HuH-7 (cell line): ENCODE measurements at regions not wholly inside any gene's neighbourhood (a gene's known extent, or its start where the extent isn't known, plus 50 kb on each side); places are given as distances from the start of the nearest gene placed in this dataset.

Source experiments
- DNase-seq: peaks from one replicate; pipeline ENCODE4 v3.0.0; 2011; ENCODE audit warnings: low spot score

- no peak for DNase-seq
These were observed 94.3 kb upstream of the ADO start for GRCh38 chr10:62710182-62710581.

GRCh38 chr10:62715383-62715782 is 89.1 kb upstream of the ADO start:
- DNase-seq: no peak

GRCh38 chr10:62718585-62718984 is 85.9 kb upstream of the ADO start:
- DNase-seq: no peak

- DNase-seq: no peak
These were observed 85.5 kb upstream of the ADO start for GRCh38 chr10:62719061-62719460.

- no peak for DNase-seq
These were observed 82.8 kb upstream of the ADO start for GRCh38 chr10:62721687-62722086.

GRCh38 chr10:62723375-62723774 is 81.1 kb upstream of the ADO start:
- DNase-seq: no peak

GRCh38 chr10:62724465-62724864 is 80.1 kb upstream of the ADO start:
- DNase-seq: no peak

GRCh38 chr10:62726142-62726541 is 78.4 kb upstream of the ADO start:
- no peak for DNase-seq

GRCh38 chr10:62726638-62727037 is 77.9 kb upstream of the ADO start:
- DNase-seq: no peak

GRCh38 chr10:62727934-62728333 is 76.6 kb upstream of the ADO start:
- DNase-seq: no peak

- DNase-seq: no peak
These were observed 76.0 kb upstream of the ADO start for GRCh38 chr10:62728479-62728878.

GRCh38 chr10:62732841-62733653 is 71.5 kb upstream of the ADO start:
- DNase-seq: no peak

- no peak for DNase-seq
These were observed 70.7 kb upstream of the ADO start for GRCh38 chr10:62733654-62734293.

GRCh38 chr10:62734781-62735463 is 69.6 kb upstream of the ADO start:
- DNase-seq: no peak

- DNase-seq: no peak
These were observed 68.9 kb upstream of the ADO start for GRCh38 chr10:62735464-62736167.

GRCh38 chr10:62736168-62736546 is 68.4 kb upstream of the ADO start:
- no peak for DNase-seq

GRCh38 chr10:62738916-62739315 is 65.6 kb upstream of the ADO start:
- no peak for DNase-seq

GRCh38 chr10:62740885-62741745 is 63.4 kb upstream of the ADO start:
- no peak for DNase-seq

GRCh38 chr10:62741996-62742395 is 62.5 kb upstream of the ADO start:
- DNase-seq: no peak

GRCh38 chr10:62742536-62743061 is 61.9 kb upstream of the ADO start:
- no peak for DNase-seq

- DNase-seq: no peak
These were observed 60.4 kb upstream of the ADO start for GRCh38 chr10:62744136-62744535.
